MM.1S (cell line): ENCODE measurements at regions not wholly inside any gene's neighbourhood (a gene's known extent, or its start where the extent isn't known, plus 50 kb on each side); places are given as distances from the start of the nearest gene placed in this dataset.
"Not testable (repeated sequence)": the region's sequence is repeated elsewhere in the genome, so short reads cannot be mapped to it uniquely, and the experiment has no call there.

Experiments
- CTCF ChIP-seq: fragments of 300-600 bp; sonication (generic); IDR thresholded peaks from 2 replicates; pipeline ENCODE4 v1.5.1; 2016; ENCODE audit warnings: antibody characterized with exemption, low read length, mixed read lengths
- EZH2 ChIP-seq: fragments of 300-600 bp; sonication (generic); optimal IDR thresholded peaks from 2 replicates; pipeline ENCODE3; 2017; ENCODE audit warnings: low read depth, mild to moderate bottlenecking, antibody characterized with exemption, low read length, mixed read lengths
- EZH2phosphoT487 ChIP-seq: fragments of 300-600 bp; sonication (generic); IDR thresholded peaks from 2 replicates; pipeline ENCODE4 v1.6.1; 2018; ENCODE audit warnings: antibody characterized with exemption, low read length

DNA sequence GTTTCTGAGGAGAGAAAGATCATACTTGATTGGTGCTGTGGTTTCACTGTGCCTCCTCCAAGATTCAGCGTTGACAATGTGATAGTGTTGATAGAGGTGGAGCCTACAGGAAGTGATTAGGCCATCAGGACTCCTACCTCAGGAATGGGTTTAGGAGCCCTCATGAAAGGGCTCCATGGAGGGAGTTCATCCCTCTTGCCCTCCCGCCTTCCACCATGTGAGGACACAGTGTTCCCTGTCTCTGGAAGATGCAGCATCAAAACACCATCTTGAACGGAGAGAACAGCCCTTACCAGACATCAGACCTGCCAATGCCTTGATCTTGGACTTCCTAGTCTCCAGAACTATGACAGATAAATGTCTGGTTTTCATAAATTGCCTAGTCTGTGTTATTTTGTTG lies 156.7 kb downstream of the FOXD4L6 start:
- not testable (repeated sequence) for TF ChIP-seq CTCF, EZH2phosphoT487, EZH2
